ENCODE measurements at regions not wholly inside any gene's neighbourhood (a gene's known extent, or its start where the extent isn't known, plus 50 kb on each side); places are given as distances from the start of the nearest gene placed in this dataset.
"Not testable (repeated sequence)": the region's sequence is repeated elsewhere in the genome, so short reads cannot be mapped to it uniquely, and the experiment has no call there.

DNA sequence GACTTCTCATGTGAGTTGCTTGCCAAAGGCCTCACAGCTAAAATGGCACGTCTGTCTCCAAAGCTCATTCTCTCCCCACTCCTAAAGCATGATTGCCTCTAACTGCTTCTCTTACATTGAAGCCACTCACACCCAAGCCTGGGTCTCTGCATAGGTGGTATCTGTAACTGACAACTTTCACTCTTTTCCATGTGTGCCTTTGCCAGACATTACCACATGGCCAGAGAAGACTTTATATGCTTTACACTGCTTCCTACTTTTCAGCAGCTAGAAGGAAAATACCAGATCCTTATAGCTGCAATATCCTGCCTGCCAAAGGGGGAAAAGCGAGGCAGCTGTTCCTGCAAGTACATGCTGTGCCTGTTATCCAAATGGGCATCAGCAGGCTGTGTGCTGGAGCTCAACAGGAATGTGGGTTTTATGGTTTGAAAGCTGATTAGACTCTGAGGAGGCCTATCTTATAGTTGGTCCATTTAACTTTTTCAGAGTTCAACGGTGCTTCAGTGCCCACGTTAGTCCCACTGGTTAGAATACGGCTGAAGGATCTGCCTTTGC is 547.1 kb downstream of the RAB38 start:
- no peak for DNase-seq (ENCODE audit: low spot score in 2 of 2, unreplicated experiment in 2 of 2)
- TF ChIP-seq, protein P1, sequence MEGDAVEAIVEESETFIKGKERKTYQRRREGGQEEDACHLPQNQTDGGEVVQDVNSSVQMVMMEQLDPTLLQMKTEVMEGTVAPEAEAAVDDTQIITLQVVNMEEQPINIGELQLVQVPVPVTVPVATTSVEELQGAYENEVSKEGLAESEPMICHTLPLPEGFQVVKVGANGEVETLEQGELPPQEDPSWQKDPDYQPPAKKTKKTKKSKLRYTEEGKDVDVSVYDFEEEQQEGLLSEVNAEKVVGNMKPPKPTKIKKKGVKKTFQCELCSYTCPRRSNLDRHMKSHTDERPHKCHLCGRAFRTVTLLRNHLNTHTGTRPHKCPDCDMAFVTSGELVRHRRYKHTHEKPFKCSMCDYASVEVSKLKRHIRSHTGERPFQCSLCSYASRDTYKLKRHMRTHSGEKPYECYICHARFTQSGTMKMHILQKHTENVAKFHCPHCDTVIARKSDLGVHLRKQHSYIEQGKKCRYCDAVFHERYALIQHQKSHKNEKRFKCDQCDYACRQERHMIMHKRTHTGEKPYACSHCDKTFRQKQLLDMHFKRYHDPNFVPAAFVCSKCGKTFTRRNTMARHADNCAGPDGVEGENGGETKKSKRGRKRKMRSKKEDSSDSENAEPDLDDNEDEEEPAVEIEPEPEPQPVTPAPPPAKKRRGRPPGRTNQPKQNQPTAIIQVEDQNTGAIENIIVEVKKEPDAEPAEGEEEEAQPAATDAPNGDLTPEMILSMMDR (IDR thresholded peaks at IDR 0.05; ENCODE audit: unreplicated experiment), result no peak
- Mint-ChIP-seq H3K4me3 (no peak overlapping the region), H3K4me1 (no peaks in the 10 kb centered on the region), H3K36me3 (no peaks in the 10 kb centered on the region), H3K27ac (no peak overlapping the region), H3K27me3 (ENCODE audit: low read depth) (no peaks in the 10 kb centered on the region), H3K9me3 (peaks cover 24% of the 10 kb centered on the region)

DNA sequence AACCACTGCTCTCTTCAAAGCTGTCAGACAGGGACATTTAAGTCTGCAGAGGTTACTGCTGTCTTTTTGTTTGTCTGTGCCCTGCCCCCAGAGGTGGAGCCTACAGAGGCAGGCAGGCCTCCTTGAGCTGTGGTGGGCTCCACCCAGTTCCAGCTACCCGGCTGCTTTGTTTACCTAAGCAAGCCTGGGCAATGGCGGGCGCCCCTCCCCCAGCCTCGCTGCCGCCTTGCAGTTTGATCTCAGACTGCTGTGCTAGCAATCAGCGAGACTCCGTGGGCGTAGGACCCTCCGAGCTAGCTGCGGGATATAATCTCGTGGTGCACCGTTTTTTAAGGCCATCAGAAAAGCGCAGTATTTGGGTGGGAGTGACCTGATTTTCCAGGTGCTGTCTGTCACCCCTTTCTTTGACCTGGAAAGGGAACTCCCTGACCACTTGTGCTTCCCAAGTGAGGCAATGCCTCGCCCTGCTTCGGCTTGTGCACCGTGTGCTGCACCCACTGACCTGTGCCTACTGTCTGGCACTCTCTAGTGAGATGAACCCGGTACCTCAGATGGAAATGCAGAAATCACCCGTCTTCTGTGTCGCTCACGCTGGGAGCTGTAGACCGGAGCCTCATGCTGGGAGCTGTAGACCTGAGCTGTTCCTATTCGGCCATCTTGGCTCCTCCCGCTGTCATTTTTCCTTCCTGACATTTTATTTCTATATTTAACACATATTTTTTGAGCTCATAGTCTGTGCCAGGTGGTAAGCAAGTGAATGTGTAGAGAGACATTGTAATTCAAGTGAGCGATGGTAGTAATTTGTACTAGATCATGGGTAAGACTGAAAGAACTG is 551.5 kb downstream of the RAB38 start:
- H3K4me1 Mint-ChIP-seq; H3K27ac Mint-ChIP-seq; H3K36me3 Mint-ChIP-seq; H3K27me3 Mint-ChIP-seq (ENCODE audit: low read depth); DNase-seq (ENCODE audit: low spot score in 2 of 2, unreplicated experiment in 2 of 2): not testable (repeated sequence)
- H3K4me3 Mint-ChIP-seq, result peak overlapping the region; percentile 36
- H3K9me3 Mint-ChIP-seq, result peaks cover 35% of the 10 kb centered on the region

DNA sequence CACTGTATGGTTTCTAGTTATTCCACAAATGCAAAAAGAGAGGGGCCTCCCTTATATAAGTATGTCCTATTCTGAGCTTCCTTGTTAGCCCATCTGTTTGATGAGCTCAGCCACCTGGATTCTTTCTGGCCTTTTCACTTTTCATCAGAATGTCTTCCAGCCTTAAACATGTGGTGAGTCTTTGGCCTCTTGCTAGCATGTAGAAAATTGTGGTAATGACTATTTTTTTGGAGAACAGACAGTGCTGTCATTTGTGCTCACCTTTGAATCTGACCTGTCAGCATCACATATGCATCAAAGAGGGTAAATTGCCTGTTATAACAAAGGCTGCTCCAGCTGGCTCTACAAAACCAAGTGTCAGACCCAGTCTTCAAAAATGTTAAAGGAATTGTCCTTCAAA is 558.7 kb downstream of the RAB38 start:
- H3K27me3 Mint-ChIP-seq (ENCODE audit: low read depth), result peaks cover 7% of the 10 kb centered on the region

DNA sequence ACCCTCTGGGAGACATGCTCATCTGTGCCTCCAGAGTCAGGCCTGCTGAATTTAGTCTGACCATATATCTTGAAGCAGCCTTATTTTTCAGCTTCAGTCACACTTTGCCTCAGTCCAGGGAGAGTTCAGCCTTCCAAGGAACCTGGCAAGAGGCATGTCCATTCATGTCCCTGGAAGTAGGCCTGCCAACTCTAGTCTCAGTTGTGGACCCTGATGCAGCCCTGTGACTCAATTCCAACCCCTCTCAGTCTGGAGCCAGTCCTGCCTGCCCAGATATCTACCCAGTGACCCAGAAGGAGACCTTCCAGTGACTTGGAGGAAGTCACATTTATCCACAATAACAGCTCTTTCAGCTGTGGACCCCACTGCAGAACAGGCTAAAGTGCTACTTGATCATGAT is 566.6 kb downstream of the TMEM135 start:
- TF ChIP-seq, protein P1 (IDR thresholded peaks at IDR 0.05; ENCODE audit: unreplicated experiment), result no peak
- no peak overlapping the region for H3K27ac Mint-ChIP-seq
- H3K27me3 Mint-ChIP-seq (ENCODE audit: low read depth), result no peaks in the 10 kb centered on the region
- H3K4me1 Mint-ChIP-seq, result peaks cover 16% of the 10 kb centered on the region
- H3K4me3 Mint-ChIP-seq, result no peak overlapping the region
- H3K36me3 Mint-ChIP-seq, result no peaks in the 10 kb centered on the region
- H3K9me3 Mint-ChIP-seq, result peaks cover 8% of the 10 kb centered on the region
- DNase-seq (ENCODE audit: low spot score in 2 of 2, unreplicated experiment in 2 of 2), result no peak

More for the DNA sequence above, 558.7 kb downstream of the RAB38 start:
- Mint-ChIP-seq H3K4me3 (no peak overlapping the region), H3K4me1 (no peaks in the 10 kb centered on the region), H3K36me3 (no peaks in the 10 kb centered on the region), H3K9me3 (peaks cover 4% of the 10 kb centered on the region), H3K27ac (no peak overlapping the region)
- TF ChIP-seq, protein P1 (IDR thresholded peaks at IDR 0.05; ENCODE audit: unreplicated experiment), result no peak
- no peak for DNase-seq (ENCODE audit: low spot score in 2 of 2, unreplicated experiment in 2 of 2)

DNA sequence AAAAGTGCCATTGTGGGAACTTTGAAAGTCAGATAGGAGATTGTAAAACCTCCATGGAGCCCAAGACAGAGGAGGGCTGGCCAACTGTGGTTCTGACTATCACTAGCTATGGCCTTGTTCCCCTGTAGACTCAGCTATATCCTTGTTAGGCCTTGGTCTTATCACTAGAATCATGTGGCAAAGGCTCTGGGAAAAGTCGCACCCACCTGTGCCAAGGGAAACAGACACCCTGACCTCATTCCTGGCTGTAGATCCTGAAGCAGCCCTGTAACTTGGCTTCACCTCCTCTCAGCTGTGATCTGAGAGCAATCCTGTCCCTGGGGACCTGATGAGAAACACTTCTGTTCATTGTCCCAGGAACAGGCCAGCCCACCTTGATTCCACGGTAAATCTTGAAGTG is 566.2 kb downstream of the TMEM135 start:
- no peak overlapping the region for H3K27ac Mint-ChIP-seq
- H3K36me3 Mint-ChIP-seq, result no peaks in the 10 kb centered on the region
- H3K4me3 Mint-ChIP-seq, result no peak overlapping the region
- DNase-seq (ENCODE audit: low spot score in 2 of 2, unreplicated experiment in 2 of 2), result no peak
- H3K27me3 Mint-ChIP-seq (ENCODE audit: low read depth), result no peaks in the 10 kb centered on the region
- peaks cover 8% of the 10 kb centered on the region for H3K9me3 Mint-ChIP-seq
- H3K4me1 Mint-ChIP-seq, result peaks cover 18% of the 10 kb centered on the region
- TF ChIP-seq, protein P1 (IDR thresholded peaks at IDR 0.05; ENCODE audit: unreplicated experiment), result no peak

DNA sequence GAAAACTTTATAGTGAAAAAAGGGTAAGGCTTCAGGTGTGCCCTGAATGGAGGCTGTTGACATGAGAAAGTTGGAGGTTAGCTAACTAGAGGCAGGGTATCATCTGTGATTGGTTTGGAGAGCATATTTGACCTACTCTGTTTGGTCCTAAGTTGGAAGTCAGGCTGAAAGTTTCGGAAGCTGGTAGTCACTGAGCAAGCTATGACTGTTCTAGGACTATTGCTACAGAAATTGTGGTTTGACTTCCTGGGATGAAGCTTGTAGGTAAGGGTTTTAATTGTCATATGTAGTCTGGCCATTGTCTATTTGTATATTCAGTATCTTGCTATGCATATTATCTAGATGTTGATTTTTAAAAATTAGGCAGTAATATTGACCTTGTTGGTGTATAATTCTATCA is 565.0 kb downstream of the TMEM135 start:
- H3K9me3 Mint-ChIP-seq, result peaks cover 8% of the 10 kb centered on the region
- TF ChIP-seq, protein P1 (IDR thresholded peaks at IDR 0.05; ENCODE audit: unreplicated experiment), result no peak

More for the DNA sequence above, 565.0 kb downstream of the TMEM135 start:
- Mint-ChIP-seq H3K27me3 (ENCODE audit: low read depth) (no peaks in the 10 kb centered on the region), H3K27ac (no peak overlapping the region), H3K36me3 (no peaks in the 10 kb centered on the region), H3K4me3 (no peak overlapping the region), H3K4me1 (peaks cover 19% of the 10 kb centered on the region)
- DNase-seq (ENCODE audit: low spot score in 2 of 2, unreplicated experiment in 2 of 2), result no peak

Measured in mesothelial cell of epicardium (in vitro differentiated cells).